Upper lobe of right lung (tissue), 1 donor: ENCODE measurements at regions not wholly inside any gene's neighbourhood (a gene's known extent, or its start where the extent isn't known, plus 50 kb on each side); places are given as distances from the start of the nearest gene placed in this dataset.

Experiments
- ATAC-seq: fragments of 200-7000 bp; cut with Tn5 transposase; one replicate; pipeline ENCODE4 v1.9.1; 2020; ENCODE audit warnings: mild to moderate bottlenecking, moderate library complexity
- DNase-seq: peaks from one replicate; pipeline ENCODE4 v3.0.0-alpha.2; 2020
- H3K27ac ChIP-seq: fragments of 200-600 bp; one replicate; pipeline ENCODE4 v1.8.0; 2022
- H3K27me3 ChIP-seq: fragments of 200-600 bp; one replicate; pipeline ENCODE4 v1.8.0; 2022; ENCODE audit warnings: mild to moderate bottlenecking
- H3K36me3 ChIP-seq: fragments of 200-600 bp; one replicate; pipeline ENCODE4 v1.8.0; 2022
- H3K4me1 ChIP-seq: fragments of 200-600 bp; one replicate; pipeline ENCODE4 v1.8.0; 2022
- H3K4me3 ChIP-seq: fragments of 200-600 bp; one replicate; pipeline ENCODE4 v1.8.0; 2022; ENCODE audit warnings: mild to moderate bottlenecking
- H3K9me3 ChIP-seq: fragments of 200-600 bp; one replicate; pipeline ENCODE4 v1.8.0; 2022
- intact Hi-C: fragments of 100-400 bp; cut with DNase I; formaldehyde crosslinking; loops from one replicate; pipeline ENCODE4 v1.11.0; 2022
- TF ChIP-seq, protein P1 (sequence below): fragments of 200-600 bp; IDR thresholded peaks from one replicate; pipeline ENCODE4 v1.8.0; 2022; ENCODE audit warnings: antibody characterized with exemption
- donor health status: DM: no; HTN: yes; CAD: no; lungs with severe emphysema.

DNA sequence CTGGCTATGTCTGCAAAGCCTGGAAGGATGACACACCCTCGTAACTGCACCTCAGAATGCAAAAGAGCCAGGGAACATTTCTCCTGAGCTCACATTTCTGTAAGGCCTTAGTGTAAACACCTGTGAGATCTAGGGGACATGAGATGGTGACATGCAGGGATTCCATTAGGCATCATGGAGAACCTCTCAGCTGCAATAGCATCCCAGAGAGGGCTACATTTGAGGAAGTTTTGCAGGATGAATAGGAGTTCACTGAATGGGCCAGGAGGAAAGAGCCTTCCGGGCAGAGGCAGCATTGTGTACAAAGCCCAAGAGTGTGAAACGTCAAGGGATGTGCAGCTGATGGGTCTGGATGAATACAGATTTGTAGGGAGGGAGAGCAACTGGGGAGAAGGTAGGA is 223.0 kb upstream of the RPL38 start:
- DNase-seq: no peak
- TF ChIP-seq, protein P1, sequence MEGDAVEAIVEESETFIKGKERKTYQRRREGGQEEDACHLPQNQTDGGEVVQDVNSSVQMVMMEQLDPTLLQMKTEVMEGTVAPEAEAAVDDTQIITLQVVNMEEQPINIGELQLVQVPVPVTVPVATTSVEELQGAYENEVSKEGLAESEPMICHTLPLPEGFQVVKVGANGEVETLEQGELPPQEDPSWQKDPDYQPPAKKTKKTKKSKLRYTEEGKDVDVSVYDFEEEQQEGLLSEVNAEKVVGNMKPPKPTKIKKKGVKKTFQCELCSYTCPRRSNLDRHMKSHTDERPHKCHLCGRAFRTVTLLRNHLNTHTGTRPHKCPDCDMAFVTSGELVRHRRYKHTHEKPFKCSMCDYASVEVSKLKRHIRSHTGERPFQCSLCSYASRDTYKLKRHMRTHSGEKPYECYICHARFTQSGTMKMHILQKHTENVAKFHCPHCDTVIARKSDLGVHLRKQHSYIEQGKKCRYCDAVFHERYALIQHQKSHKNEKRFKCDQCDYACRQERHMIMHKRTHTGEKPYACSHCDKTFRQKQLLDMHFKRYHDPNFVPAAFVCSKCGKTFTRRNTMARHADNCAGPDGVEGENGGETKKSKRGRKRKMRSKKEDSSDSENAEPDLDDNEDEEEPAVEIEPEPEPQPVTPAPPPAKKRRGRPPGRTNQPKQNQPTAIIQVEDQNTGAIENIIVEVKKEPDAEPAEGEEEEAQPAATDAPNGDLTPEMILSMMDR: no peak
- Histone ChIP-seq H3K27me3 (no peaks in the 10 kb centered on the region), H3K9me3 (no peaks in the 10 kb centered on the region), H3K36me3 (no peaks in the 10 kb centered on the region), H3K4me1 (no peaks in the 10 kb centered on the region), H3K4me3 (no peak overlapping the region), H3K27ac (no peak overlapping the region)
- no peak for ATAC-seq
- intact Hi-C loops: no loop called here

DNA sequence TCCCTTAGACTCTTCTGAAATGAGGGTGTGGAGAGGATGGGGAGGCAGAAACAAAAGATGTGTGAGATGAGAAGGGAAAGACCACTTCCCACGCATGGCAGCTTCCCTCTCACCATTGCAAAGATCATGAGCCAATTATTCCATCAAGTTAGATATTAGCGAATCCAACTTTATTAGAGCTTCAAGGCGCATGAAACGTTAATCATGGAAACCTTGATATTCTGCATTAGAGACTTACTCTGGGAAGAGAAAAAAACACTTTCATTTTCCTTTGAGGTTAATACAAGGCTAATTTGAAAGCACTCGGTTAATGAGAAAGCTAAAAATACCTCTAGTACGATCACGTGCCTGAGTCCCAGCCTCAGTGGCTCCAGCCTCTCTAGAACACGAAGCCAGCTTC is 220.6 kb upstream of the RPL38 start:
- intact Hi-C loops: no loop called here
- Histone ChIP-seq H3K4me3 (no peak overlapping the region), H3K4me1 (no peaks in the 10 kb centered on the region), H3K27ac (no peak overlapping the region), H3K9me3 (no peaks in the 10 kb centered on the region), H3K36me3 (no peaks in the 10 kb centered on the region), H3K27me3 (no peaks in the 10 kb centered on the region)
- TF ChIP-seq, protein P1: no peak
- DNase-seq (no peak), ATAC-seq (no peak)

DNA sequence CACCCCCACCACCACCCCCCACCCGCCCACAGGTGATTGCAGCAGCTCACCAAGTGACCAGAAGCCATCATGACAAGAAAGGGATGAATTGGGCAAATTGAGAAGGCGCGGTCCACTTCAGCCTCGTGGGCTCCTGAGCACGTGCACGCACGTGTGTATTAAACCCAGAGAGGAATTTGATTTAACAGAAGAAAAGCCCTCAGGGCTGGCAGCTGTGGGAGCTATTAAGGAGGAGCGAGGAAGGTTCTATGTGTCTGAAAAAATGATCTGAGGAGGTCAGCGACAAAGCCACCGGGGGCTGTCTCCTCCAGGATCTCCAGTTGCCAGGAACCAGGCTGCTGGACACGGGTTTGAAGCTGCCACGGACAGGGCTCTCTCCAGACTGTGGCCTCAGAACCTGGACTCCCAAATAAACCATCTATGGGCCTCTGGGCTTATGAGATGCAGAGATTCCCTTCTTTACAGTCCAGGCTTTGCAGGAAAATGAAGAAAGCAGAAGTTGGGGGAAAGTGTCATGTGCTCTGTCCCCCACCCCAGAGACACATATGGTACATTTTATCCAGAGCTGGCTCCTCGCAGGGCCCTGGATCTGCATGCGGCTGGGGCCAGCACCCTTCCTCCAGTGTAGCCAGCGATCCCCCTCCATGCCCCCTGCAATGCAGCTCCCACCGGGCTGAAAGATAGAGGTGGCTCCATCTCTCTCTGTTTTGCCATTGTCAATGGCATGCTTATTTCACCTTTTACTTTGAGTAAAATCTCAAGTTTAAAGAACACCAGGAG is 219.7 kb upstream of the RPL38 start:
- TF ChIP-seq, protein P1: no peak
- no peaks in the 10 kb centered on the region for H3K9me3 ChIP-seq

DNA sequence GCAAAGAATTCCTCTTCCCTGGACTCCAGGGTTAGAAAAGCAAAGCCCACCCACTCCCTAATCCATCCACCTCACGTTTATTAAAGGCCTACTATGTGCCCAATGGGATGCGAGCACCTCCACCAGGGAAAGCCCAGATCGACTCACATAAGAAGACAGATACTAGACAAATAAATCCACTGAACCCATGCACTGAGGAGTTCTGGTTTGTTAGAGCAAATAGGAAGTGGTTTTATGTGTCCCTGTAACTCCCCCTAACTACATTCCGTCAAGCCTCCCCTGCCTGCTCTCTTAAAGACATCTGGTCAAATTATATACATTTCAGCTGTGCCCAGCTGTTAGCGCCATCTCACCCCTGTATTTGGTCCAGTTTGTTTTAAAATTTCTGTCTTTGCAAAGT is 218.5 kb upstream of the RPL38 start:
- no peak for ATAC-seq
- Histone ChIP-seq H3K27ac (no peak overlapping the region), H3K4me1 (no peaks in the 10 kb centered on the region), H3K36me3 (no peaks in the 10 kb centered on the region), H3K27me3 (no peaks in the 10 kb centered on the region), H3K9me3 (no peaks in the 10 kb centered on the region), H3K4me3 (no peak overlapping the region)
- no peak for DNase-seq
- intact Hi-C loops: no loop called here
- TF ChIP-seq, protein P1: no peak

More for the DNA sequence above, 219.7 kb upstream of the RPL38 start:
- Histone ChIP-seq H3K27ac (no peak overlapping the region), H3K4me3 (no peak overlapping the region), H3K27me3 (no peaks in the 10 kb centered on the region), H3K36me3 (no peaks in the 10 kb centered on the region), H3K4me1 (no peaks in the 10 kb centered on the region)
- intact Hi-C loops: no loop called here
- peak; percentile 29 for DNase-seq
- no peak for ATAC-seq

DNA sequence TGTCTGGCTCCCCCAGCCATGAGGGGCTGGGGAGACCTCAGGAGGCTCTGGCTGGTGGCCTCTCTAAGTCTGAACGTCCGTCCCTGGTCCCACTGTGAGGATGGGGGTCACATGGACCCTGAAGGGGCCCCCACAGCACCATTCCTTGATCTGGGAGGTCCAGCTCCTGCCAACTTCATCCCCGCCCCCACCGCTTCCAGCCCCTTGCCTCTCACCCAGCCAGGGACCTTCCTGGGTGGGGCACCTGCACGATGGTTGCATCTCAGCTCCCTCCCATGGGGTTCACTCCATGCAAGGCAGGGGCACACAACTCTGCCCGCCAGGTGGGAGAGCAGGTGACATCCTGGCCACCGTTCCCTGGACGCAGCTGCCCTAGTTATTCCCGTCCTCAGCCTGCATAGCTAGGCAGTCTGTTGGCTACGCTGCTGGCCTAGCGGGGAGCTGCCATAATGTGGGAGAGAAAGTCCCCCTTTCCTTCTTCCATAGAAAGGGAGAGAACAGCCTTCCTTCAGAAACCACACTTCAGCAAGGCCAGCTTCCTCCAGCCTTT is 217.9 kb upstream of the RPL38 start:
- Histone ChIP-seq H3K4me3 (no peak overlapping the region), H3K27ac (no peak overlapping the region), H3K4me1 (no peaks in the 10 kb centered on the region), H3K36me3 (no peaks in the 10 kb centered on the region), H3K27me3 (peaks cover 1% of the 10 kb centered on the region), H3K9me3 (no peaks in the 10 kb centered on the region)
- TF ChIP-seq, protein P1: no peak
- peak; percentile 58 for DNase-seq
- ATAC-seq: no peak
- intact Hi-C loops: no loop called here
